ENCODE measurements at regions not wholly inside any gene's neighbourhood (a gene's known extent, or its start where the extent isn't known, plus 50 kb on each side); places are given as distances from the start of the nearest gene placed in this dataset.

DNA sequence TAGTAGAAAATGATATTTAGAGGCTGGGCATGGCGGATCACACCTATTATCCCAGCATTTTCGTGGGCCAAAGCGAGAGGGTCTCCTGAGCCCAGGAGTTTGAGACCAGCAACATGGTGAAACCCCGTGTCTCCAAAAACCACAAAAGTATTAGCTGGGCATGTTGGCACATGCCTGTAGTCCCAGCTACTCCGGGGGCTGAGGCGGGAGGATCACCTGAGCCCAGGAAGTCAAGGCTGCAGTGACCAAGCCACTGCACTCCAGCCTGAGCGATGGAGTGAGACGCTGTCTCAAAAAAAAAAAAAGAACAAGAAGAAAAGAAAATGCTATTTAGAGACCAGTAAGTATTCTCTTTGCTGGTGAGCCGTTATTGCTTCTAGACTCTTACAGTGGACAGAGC, 79.2 kb upstream of the MDM1 start:
- no peak overlapping the region for H3K4me3 ChIP-seq (ENCODE audit: insufficient read depth, low read depth, low read length)
- H3K27me3 ChIP-seq (ENCODE audit: control insufficient read depth, insufficient read depth, low read length) = no peaks in the 10 kb centered on the region
- no peak for DNase-seq
- no peaks in the 10 kb centered on the region for H3K36me3 ChIP-seq (replicated peaks; ENCODE audit: control insufficient read depth, insufficient read depth, low read length)

DNA sequence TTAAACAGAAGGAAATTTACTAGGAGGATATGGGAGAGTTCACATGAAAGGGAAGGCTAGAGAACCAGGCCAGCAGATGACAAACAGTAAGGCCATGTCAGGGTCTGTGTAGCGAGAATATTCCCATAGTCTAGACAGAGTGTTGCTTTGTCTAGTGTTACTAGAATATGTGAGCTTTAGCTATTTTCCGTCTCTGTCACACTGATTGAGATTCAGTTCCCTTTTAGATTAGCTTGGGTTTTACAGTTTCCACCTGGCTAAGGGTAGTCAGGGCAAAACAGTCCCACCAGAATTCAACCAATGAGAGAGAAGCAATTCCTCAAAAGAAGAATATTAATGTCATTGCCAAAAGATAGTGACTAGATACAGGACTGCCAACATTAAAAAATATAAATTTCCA, 82.8 kb upstream of the MDM1 start:
- Histone ChIP-seq H3K27me3 (ENCODE audit: control insufficient read depth, insufficient read depth, low read length) (no peaks in the 10 kb centered on the region), H3K4me3 (ENCODE audit: insufficient read depth, low read depth, low read length) (no peak overlapping the region), H3K36me3 (replicated peaks; ENCODE audit: control insufficient read depth, insufficient read depth, low read length) (no peaks in the 10 kb centered on the region)
- DNase-seq = no peak

DNA sequence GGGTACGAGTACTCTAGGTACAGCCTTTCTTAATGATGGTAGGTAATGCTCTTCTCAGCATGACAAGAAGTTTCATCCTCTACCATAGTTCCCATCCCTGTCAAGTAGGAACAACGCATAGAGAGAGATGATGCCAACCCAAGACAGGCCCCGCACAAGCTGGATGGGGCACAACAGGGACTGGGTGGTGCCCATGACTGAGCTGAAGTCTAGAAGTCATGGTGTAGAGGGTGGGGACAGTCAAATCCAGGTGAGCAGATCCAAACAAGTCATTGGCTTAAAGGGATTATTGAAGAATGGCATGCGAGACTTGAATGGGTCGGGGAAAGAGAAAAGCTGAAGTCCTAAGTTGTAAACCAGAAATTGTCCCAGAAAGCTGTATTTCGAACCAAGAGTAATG, 84.2 kb upstream of the MDM1 start:
- Histone ChIP-seq H3K4me3 (ENCODE audit: insufficient read depth, low read depth, low read length) (no peak overlapping the region), H3K27me3 (ENCODE audit: control insufficient read depth, insufficient read depth, low read length) (no peaks in the 10 kb centered on the region), H3K36me3 (replicated peaks; ENCODE audit: control insufficient read depth, insufficient read depth, low read length) (no peaks in the 10 kb centered on the region)
- DNase-seq = no peak

DNA sequence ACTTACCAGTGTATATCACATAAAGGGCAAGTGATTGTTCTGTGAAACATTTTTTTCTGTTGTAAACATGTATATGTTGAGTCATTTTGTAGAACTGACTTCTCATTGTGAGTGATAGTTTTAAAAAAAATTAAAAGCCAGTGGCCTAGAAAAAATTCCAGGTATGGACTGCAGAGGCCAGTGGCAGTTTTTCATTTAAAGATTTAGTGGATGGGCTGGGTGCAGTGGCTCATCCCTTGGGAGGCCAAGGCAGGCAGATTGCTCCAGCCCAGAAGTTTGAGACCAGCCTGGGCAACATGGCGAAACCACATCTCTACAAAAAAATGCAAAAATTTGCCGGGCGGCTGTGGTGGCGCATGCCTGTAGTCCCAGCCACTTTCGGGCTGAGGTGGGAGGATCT, 84.7 kb upstream of the MDM1 start:
- H3K27me3 ChIP-seq (ENCODE audit: control insufficient read depth, insufficient read depth, low read length) = no peaks in the 10 kb centered on the region
- DNase-seq = no peak
- no peak overlapping the region for H3K4me3 ChIP-seq (ENCODE audit: insufficient read depth, low read depth, low read length)
- H3K36me3 ChIP-seq (replicated peaks; ENCODE audit: control insufficient read depth, insufficient read depth, low read length) = no peaks in the 10 kb centered on the region

DNA sequence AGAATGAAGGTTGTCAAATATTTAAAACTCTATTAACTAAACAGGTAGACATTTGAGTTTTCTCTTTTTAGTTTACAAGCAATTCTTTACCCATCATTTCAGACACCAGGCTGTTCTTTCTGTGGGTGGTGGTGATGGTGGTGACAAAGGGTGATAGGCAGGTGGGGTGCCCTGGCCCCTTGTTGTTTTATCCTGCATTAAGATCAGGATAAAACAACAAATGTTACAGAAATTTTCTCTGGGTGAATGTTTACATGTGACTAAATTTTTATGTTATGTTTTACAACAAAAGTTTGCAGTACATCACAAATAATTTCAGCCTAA, 85.9 kb upstream of the MDM1 start:
- Histone ChIP-seq H3K36me3 (replicated peaks; ENCODE audit: control insufficient read depth, insufficient read depth, low read length) (no peaks in the 10 kb centered on the region), H3K4me3 (ENCODE audit: insufficient read depth, low read depth, low read length) (no peak overlapping the region), H3K27me3 (ENCODE audit: control insufficient read depth, insufficient read depth, low read length) (no peaks in the 10 kb centered on the region)
- no peak for DNase-seq

DNA sequence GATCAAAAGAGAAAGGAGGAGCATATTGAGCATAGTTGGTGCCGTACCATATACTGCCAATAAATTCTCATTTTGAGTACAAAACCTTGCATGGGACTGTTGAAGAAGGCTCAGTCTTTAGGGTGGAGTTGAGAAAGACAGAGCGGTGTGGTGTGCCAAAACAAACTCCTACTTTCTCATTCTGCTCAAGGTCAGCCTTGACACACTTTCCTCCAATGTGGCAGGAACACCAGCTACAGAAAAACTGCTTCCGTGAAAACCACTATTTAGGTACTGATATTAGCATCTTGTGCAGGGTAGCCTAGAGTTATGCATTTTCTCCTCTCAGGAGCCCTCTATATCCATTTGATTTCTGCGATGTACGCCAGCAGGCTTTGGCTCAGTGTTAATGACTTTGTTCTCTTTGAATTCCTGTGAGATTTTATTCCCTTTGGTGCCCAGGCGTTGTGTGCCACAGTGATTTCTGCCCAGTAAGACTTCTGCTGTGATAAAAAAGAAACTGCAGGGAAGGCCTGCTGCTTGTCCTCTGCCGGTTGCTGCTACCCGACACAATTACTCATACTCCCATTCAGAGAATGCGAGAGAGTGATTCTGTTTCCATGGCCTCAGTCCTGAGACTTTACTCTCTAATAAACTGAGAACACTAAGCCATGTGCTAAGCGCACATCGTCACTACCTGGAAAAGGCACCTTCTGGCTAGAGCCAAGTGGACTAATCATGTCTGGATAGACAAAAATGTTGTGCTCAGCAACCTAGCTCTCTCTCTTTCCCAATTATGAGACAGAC, 88.3 kb upstream of the MDM1 start:
- Histone ChIP-seq H3K27me3 (ENCODE audit: control insufficient read depth, insufficient read depth, low read length) (no peaks in the 10 kb centered on the region), H3K36me3 (replicated peaks; ENCODE audit: control insufficient read depth, insufficient read depth, low read length) (no peaks in the 10 kb centered on the region), H3K4me3 (ENCODE audit: insufficient read depth, low read depth, low read length) (no peak overlapping the region)
- DNase-seq = peak; percentile 14

DNA sequence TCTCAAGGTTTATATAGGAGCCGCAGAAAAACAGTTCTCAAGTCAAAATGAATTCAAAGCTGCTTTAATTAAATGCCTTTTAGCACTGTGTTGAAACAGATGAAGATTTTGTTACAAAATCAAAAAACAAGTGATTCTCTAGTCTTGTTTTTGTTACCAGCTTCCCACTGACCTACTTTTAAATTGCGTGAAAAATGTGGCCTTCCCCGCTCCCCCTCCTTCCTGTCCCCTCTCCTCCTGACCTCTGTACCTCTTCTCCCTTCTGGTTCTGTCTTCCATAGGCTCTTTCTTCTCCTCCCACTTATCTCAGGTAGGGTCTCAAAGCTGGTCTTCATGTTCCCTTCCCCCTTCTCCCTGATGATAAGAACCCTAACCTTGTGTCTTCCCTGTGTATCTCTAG, 90.0 kb upstream of the MDM1 start:
- H3K36me3 ChIP-seq (replicated peaks; ENCODE audit: control insufficient read depth, insufficient read depth, low read length) = no peaks in the 10 kb centered on the region
- H3K4me3 ChIP-seq (ENCODE audit: insufficient read depth, low read depth, low read length) = no peak overlapping the region
- no peaks in the 10 kb centered on the region for H3K27me3 ChIP-seq (ENCODE audit: control insufficient read depth, insufficient read depth, low read length)
- DNase-seq = peak; percentile 3

DNA sequence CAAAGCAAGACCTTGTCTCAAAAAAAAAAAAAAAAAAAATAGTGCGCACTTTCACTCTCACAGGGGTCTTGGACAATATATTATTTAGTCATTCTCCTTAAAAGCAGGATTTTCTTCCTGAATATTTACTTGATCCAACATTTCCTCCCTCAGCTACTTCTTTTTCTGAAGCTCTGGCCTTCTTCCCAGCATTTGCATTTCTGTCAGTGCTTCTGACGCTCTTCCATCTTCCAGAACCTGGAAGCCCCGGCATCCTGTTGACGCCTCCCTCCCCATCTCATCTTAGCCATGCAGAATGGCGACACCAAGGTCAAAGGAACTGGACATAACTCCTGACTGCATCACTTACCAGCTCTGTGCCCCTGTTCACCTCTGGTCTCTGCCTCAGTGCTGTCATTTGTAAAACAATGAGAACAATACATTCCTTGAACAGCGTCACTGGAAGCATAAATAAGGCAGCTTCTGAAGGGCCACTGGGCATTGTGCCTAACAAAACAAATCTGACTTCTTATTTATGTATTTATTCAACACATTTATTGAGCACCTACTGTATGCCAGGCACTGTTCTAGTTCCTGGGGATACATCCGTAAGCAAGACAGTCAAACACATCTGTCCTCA, 90.9 kb upstream of the MDM1 start:
- no peaks in the 10 kb centered on the region for H3K27me3 ChIP-seq (ENCODE audit: control insufficient read depth, insufficient read depth, low read length)
- no peaks in the 10 kb centered on the region for H3K36me3 ChIP-seq (replicated peaks; ENCODE audit: control insufficient read depth, insufficient read depth, low read length)
- peak; percentile 2 for DNase-seq
- no peak overlapping the region for H3K4me3 ChIP-seq (ENCODE audit: insufficient read depth, low read depth, low read length)

DNA sequence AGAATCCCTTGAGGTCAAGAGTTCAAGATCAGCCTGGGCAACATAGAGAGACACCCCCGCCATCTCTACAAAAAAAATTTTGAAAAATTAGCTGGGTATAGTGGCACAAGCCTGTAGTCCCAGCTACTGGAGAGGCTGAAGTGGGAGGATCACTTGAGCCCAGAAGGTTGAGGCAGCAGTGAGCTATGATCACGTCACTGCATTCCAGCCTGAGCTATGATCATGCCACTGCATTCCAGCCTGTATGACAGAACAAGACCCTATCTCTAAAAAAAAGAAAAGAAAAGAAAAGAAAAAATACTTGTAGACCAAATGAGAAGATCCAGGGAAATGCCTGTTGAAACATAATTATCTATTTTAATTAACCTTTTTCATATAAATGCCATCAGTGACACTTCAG, 93.8 kb upstream of the MDM1 start:
- Histone ChIP-seq H3K4me3 (ENCODE audit: insufficient read depth, low read depth, low read length) (no peak overlapping the region), H3K27me3 (ENCODE audit: control insufficient read depth, insufficient read depth, low read length) (no peaks in the 10 kb centered on the region), H3K36me3 (replicated peaks; ENCODE audit: control insufficient read depth, insufficient read depth, low read length) (no peaks in the 10 kb centered on the region)
- DNase-seq = no peak

DNA sequence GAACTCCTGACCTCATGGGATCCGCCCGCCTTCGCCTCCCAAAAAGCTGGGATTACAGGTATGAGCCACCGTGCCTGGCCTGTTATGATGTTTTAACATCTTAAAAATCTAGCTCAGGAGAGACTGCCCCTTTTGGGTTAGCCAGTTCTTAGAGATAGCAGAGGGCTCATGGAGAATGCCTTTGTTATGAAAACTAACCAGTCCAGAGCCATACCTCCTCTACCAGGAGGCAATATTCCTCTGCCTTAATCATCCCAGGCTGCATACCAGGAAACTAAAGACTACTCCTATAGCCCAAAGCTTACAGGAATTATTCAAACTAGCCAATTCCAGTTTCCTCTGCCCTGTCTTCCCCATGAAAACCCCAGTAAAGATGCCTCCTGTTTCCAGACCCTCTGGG, 96.0 kb upstream of the MDM1 start:
- no peak for DNase-seq
- Histone ChIP-seq H3K27me3 (ENCODE audit: control insufficient read depth, insufficient read depth, low read length) (no peaks in the 10 kb centered on the region), H3K36me3 (replicated peaks; ENCODE audit: control insufficient read depth, insufficient read depth, low read length) (no peaks in the 10 kb centered on the region), H3K4me3 (ENCODE audit: insufficient read depth, low read depth, low read length) (no peak overlapping the region)

DNA sequence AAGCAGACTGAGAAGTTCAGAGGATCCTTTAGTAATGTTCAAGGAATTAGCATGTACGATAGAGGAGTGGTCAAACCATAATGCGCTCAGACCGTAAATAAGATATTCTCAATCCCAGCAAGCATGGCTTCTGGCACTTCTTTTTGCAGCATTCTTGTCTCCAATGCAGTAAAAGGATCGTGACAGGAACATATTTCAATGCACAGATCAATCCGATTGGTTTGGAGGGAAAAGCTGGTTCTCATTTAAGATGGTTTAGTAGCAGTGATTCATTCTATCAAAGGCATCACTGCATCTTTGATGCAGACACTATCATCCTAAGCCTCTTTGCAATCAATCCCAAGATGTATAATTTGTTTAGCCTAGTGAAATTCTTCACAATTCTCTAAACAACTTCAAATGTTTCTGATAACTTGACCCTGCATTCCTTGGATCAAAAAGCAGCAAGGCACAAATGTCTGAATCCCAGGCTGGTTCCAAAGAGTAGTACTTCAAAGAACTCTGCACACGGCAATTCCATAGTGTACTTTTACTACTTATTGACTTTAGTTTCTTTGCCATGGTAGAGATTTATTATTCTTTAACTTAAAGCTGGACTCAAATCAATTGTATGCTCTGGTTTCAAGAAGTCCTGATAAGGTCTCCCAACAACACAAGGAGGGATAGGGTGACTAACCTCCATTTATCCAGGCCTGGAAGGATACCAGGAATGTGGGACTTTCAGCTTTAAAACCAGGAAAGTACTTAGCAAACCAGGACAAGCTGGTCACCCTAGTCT, 96.8 kb upstream of the MDM1 start:
- no peaks in the 10 kb centered on the region for H3K27me3 ChIP-seq (ENCODE audit: control insufficient read depth, insufficient read depth, low read length)
- H3K36me3 ChIP-seq (replicated peaks; ENCODE audit: control insufficient read depth, insufficient read depth, low read length) = no peaks in the 10 kb centered on the region
- no peak for DNase-seq
- no peak overlapping the region for H3K4me3 ChIP-seq (ENCODE audit: insufficient read depth, low read depth, low read length)

DNA sequence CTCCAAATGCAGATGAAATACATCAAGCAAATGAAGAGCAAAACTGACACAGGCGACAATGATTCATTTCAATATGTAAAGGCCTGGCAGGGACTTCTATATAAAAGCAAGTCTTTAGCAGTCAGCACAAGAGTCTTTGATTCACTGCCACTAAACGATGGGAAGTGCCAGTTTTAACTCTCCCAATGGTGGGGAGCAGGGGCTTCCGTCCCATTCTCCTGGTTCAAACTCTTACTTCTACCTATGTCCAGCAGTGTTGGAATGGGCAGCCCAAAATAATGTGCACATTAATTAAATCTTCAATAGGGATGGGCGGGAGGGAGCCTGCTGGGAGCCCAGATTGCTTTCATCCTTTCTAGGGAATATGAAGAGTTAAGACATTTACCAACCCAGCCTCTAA, 97.5 kb upstream of the MDM1 start:
- DNase-seq = no peak
- Histone ChIP-seq H3K27me3 (ENCODE audit: control insufficient read depth, insufficient read depth, low read length) (no peaks in the 10 kb centered on the region), H3K36me3 (replicated peaks; ENCODE audit: control insufficient read depth, insufficient read depth, low read length) (no peaks in the 10 kb centered on the region), H3K4me3 (ENCODE audit: insufficient read depth, low read depth, low read length) (no peak overlapping the region)

DNA sequence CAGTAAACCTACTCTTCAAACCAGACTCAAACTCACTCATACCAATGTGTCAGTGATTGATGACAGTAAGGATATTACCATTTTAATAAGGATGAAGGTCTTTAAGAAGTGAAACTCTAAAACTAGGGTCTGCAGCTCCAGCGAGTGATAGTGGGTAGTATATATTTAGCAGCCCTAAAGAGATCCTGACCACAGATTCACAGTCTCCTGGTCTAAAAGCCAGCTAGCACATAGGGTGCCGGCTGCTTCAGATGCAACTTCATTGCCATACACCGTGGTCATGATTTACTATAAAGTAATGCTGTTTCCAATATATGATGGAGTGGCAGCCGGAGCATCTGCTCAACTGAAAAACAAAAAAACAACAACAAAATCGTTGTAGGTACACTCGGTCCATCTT, 99.6 kb upstream of the MDM1 start:
- no peak overlapping the region for H3K4me3 ChIP-seq (ENCODE audit: insufficient read depth, low read depth, low read length)
- H3K36me3 ChIP-seq (replicated peaks; ENCODE audit: control insufficient read depth, insufficient read depth, low read length) = no peaks in the 10 kb centered on the region
- DNase-seq = no peak
- no peaks in the 10 kb centered on the region for H3K27me3 ChIP-seq (ENCODE audit: control insufficient read depth, insufficient read depth, low read length)

DNA sequence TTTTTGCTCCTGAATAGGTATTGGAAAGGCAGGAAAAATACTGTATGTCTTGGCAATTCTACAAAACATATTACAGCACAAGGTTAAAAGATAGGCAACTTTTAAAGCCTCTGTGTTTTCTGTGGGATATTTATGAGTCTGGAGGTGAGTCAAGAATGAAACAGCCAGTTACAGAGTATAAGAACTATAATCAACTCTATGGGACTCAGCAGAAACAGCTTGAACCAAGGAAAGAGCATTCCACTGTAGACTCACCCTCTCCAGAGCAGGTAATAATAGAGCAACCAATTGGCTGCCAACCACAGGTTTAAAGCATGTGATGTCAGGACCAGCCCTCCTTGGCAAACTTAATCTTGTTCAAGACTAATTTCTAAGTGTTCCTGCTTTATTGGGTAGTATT, 100.5 kb upstream of the MDM1 start:
- no peaks in the 10 kb centered on the region for H3K27me3 ChIP-seq (ENCODE audit: control insufficient read depth, insufficient read depth, low read length)

More for the DNA sequence above, 100.5 kb upstream of the MDM1 start:
- Histone ChIP-seq H3K4me3 (ENCODE audit: insufficient read depth, low read depth, low read length) (no peak overlapping the region), H3K36me3 (replicated peaks; ENCODE audit: control insufficient read depth, insufficient read depth, low read length) (no peaks in the 10 kb centered on the region)
- DNase-seq = no peak
